Left forelimb (tissue), 1 donor: ENCODE measurements at regions not wholly inside any gene's neighbourhood (a gene's known extent, or its start where the extent isn't known, plus 50 kb on each side); places are given as distances from the start of the nearest gene placed in this dataset.
"Not testable (repeated sequence)": the region's sequence is repeated elsewhere in the genome, so short reads cannot be mapped to it uniquely, and the experiment has no call there.

ENCODE experiments used
- DNase-seq: peaks from one replicate; pipeline ENCODE4 v3.0.0-alpha.2; 2018; ENCODE audit warnings: low spot score

DNA sequence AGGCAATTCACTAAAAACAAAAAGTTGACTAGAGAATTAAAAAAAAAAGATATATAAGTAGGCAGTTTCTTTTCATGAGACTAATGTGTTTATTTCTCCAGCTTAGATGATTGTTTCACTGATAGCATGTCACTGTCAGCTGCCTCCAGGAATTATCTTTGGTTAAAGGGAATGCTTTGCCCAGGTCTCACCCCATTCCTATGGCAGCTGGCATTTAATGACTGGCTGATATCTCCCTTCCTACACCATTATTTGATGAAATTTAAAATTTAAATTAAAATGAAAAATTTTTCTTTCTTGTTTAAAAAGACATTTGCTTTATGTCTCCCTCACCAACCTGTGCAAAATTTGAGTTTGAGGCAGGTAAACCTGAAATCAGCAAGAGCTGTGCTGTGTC lies 214.5 kb upstream of the PRSS1 start:
- DNase-seq: no peak

DNA sequence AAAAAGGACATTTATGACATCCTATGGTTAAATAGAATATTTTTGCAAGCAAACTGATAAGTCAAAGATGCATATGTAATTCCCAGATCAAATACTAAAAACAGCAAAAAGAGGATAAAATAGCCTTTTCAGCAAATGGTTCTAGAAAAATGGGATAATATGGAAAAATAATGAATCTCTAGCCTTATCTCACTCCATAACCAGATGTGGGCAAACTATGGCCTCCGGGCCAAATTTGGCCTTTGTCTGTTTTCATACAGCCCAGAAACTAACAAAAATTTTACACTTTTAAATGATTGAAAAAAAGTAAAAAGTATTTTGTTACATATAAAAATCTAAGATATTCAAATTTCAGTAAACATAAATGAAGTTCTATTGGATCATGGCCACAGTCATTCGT lies 215.4 kb upstream of the PRSS1 start:
- no peak for DNase-seq

DNA sequence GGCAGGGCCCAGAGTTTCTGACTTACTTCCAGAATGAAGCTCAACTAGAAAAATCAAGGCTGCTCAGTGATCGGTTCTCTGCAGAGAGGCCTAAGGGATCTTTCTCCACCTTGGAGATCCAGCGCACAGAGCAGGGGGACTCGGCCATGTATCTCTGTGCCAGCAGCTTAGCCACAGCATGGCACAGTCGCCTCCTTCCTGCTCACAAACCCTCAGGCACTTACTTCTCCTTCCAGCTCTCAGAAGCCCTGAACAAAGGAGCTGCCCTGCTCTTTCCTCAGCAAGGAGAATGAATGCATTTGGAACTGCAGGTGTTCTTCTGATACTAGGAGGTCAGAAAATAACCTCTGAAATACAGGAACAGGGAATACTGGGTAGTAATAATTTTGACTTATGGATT lies 219.7 kb upstream of the PRSS1 start:
- no peak for DNase-seq

DNA sequence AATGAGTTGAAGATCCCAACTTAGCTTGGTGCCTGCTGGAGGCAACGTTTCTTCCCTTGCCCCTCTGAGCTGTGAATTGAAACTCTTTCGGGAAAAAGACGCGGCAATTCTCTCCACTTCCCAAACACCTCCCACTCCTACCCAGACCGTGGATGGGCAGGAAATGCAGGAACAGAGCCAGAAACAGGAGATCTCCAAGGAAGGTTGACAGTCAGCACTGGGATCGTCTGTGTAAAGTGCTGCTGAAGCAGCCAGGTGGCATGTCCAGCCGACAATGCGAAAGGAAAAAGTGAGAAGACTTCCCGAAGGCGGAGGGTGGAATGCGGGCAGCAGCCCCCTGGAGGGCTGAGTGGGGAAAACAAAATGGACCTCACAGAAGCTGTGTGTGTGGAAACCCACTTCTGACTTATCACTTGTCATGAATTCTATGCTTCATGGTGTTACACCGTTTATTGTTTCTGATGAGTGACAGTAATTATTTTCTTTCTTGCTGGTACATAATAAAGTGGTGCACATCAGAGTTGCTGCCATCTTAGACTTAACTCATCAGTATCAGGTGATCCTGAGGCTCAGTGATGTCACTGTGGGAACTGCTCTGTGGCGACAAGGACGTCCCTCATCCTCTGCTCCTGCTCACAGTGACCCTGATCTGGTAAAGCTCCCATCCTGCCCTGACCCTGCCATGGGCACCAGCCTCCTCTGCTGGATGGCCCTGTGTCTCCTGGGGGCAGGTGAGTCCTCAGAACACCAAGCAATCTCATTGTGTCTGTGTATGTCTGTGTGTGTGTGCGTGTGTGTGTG lies 220.5 kb upstream of the PRSS1 start:
- DNase-seq: no peak

DNA sequence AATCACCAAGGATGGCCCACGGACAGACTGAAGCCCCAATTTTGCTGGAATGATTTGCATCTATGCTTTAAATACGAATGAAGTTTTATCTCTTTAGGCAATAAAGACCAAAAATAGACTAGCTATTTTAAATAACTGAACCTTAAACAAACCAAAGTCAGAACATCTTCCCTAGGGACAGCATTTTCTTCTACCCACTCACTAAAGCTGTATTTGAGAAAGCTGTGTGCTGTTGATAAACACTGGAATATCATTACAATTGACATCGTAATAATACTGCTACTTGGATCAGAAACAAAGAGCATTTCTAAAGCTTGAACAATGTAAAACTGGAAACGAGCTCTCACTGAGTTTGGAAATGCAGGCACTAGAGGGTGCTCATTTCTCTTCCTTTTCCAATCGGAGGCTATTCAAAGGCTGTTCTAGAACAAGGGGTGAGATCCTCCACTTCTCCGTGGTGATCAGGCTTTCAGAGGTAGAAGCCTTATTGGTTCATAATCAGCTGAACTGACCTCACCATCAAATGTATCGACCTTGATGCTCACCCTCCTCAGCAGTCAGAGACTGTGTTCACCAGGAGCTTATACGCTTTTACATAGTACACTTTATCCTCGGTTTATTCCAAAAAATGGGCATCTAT lies 225.3 kb upstream of the PRSS1 start:
- DNase-seq: no peak

DNA sequence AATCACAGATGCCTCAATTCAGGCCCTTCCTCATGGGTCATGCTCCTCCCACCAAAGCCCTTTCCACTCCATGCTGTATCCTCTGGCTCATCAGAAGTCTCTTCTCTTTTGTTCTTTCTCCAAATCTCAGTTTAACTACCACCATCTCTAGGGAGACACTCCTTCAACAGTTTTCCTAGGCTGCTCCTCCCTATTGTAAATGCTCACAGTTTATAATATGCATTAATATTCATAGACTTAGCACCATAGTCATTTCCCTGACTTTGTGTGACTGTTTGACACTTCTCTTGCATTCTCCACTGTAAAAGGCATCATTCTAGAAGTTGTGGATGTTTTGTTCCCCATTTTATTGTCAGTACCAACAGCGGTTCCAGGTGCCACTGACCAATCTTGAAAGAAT lies 226.5 kb upstream of the PRSS1 start:
- DNase-seq: no peak

DNA sequence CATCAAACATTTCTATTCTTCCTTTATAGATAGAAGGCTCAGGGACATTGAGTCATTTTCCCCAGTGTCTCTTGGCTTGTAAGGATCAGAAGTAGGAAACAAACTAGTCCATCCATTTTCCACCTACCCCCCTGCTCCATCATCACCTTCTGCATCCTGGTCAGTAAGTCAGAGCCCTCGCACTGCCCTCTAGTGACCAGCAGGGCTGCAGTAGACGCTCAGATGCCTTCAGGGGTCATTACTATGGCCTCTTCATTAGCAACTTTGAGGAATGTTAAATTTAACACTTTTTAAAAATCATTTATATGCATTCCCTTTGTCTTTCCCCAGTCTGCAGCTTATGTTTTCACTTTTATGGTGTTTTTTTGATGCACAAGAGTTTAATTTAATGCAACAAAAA lies 228.4 kb upstream of the PRSS1 start:
- DNase-seq: not testable (repeated sequence)

DNA sequence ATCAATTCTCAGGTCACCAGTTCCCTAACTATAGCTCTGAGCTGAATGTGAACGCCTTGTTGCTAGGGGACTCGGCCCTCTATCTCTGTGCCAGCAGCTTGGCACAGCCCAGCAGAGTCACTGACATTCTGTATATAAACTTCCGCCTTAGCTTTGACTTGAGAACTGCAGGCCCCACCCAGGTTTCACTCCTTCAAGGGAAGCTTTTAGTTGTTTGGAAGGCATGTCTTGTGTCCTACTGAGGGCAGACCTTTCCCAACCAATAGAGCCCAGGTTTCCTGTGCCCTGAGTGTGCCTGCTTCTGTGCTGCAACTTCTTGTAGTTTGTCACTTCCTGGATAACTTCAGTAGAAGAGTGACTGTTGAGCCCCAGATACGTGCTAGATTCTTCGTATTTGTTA lies 228.8 kb upstream of the PRSS1 start:
- not testable (repeated sequence) for DNase-seq

DNA sequence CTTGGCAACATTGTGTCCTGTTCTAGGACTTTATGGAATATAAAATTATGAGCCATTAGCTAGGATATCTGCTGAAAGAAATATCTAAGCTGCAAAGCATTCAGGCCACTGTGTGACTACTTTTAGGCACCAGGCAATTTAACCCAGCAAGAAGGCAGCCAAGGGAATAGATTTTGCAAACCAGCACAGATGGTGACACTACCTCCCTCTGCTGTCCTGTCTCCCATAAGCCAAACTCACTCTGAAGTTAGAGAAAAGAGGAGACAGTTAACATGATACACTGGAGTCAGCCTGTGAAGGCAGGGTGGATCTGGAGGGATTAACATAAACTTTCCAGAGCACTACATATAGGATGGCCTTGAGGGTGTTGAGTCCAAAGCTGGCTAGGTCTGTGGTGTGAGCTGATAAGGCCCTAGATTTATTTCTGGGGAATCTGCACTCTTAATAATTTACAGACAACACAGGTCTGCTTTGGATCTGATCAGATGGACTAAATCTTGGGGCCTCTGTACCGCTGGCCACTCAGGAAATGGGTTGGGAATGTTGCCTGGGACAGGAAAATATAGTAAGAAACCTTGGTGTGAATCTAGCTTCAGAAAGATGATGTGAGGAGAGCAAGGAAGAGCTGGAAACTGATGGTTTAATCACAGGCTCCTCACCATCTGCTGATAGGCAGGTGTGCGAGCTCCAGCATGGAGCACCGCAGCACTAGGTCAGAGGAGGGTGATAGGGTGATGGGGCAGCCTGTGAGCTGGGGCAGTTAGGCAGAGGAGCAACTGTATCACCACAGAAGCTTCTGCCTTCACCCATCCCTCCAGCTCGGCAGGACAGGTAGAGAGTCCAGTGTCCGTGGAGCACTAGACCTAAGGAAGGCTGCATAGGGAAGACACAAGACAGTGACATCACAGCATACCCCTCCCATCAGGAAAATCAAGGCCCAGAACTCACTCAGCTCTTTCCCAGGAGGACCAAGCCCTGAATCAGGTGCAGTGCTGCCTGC lies 229.9 kb upstream of the PRSS1 start:
- DNase-seq: no peak

DNA sequence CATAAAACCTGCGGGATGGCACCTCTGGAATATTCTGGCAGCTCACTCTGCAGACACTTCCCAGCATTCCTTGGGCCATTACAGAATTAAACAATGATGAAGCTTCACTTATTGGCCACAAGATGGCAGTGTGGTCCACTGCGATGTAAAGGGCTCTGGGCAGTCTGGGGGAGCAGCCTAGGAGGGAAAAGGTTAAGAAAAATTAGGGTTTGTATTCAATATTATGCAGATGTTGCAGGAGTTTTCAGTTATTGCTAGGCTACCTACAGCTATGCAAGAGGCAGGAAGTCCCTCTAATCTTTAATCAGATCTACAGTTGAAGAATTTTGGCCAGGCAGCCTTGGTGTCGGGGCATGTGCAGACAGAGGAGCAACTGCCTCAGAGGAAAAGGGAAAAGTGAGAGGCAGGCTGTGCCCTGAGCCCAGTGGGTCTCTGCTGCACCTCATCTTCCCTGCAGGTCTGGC lies 233.2 kb upstream of the PRSS1 start:
- no peak for DNase-seq

DNA sequence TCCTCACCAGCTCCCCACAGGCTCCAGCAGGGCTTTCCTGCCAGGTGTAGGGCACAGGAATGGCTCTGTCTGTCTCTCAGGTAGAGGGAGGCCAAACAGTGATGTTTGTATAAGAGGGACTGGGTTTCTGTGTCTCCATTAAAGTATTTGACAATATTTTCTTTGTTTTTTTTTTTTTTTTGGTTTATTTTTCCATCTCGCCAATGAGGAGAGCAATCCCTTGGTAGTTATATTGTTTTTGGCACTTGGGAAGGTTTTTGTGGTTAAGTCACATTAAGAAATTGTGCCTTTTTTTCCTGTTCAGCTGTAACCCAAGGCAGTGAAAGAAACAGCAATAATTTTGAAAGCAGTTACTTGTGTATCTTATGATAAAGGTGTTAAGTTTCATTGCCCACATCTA lies 234.6 kb upstream of the PRSS1 start:
- not testable (repeated sequence) for DNase-seq

DNA sequence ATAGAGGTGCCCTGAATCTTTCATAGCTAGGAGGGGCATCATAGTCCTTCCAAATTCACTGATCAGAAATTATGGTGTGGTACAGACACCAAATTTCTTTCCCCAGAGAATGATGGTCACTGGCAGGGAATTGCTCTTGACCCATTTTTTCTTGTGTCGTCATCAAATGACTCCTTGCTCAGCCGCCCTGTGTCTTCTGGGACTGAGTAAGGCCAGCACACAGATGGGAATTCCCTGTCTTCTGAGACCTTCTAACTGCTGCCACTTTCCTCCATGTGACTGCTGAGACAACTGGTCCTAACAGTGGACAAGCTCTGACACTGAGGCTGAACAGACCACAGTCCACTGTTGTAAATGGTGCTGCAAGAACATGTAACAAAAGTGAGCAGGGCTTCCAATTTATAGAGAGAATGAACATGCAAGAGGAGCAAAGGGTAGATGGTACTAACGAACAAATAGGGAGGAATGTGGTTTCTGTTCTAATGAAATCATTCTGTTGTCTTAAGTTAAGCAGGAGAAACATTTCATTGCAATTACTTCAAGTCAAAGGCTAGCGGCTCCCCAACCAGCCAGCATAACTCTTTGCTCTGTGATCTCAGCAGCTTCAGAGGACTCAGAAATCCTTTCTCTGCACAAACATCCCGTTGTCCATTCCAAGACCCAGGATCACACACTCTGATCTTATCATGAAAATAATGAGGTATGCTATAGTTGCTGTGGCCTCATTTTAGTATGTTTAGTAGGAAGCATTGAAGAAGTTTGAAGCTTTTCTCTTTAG lies 235.9 kb upstream of the PRSS1 start:
- DNase-seq: no peak

DNA sequence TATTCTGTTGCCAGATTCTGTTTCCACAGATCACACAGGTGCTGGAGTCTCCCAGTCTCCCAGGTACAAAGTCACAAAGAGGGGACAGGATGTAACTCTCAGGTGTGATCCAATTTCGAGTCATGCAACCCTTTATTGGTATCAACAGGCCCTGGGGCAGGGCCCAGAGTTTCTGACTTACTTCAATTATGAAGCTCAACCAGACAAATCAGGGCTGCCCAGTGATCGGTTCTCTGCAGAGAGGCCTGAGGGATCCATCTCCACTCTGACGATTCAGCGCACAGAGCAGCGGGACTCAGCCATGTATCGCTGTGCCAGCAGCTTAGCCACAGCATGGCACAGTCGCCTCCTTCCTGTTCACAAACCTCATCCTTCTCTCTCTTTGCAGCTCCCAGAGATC lies 237.5 kb upstream of the PRSS1 start:
- DNase-seq: no peak

DNA sequence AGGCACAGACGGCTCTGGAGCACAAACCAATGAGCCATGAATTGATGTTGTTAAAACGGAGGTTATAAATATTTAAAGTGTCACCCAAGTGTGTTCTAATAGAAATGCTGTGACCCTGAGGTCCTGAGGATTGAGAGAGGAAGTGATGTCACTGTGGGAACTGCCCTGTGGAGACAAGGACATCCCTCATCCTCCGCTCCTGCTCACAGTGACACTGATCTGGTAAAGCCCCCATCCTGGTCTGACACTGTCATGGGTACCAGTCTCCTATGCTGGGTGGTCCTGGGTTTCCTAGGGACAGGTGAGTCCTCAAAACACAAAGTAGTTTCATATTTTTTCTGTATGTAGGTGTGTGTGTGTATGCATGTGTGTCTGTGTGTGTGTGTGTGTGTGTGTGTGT lies 237.9 kb upstream of the PRSS1 start:
- DNase-seq: no peak

DNA sequence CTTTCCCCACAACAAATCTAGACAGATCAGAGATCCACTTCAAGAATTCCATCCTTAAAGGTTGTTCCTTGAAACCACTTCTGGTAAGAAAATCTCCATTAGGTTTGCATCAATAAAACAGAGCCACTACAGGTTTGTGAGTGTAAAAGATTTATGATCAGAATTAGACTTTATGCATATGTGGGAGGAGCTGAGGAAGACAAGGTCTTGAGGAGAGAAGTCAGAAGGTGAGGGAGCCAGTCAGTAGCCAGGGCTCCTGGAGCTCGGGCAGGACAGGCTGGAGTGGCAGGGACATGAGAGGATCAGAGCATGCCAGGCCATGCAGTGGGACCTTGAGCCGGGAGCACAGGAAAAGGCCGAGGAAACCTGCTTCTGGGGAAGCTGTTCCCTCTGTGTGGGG lies 240.0 kb upstream of the PRSS1 start:
- not testable (repeated sequence) for DNase-seq

DNA sequence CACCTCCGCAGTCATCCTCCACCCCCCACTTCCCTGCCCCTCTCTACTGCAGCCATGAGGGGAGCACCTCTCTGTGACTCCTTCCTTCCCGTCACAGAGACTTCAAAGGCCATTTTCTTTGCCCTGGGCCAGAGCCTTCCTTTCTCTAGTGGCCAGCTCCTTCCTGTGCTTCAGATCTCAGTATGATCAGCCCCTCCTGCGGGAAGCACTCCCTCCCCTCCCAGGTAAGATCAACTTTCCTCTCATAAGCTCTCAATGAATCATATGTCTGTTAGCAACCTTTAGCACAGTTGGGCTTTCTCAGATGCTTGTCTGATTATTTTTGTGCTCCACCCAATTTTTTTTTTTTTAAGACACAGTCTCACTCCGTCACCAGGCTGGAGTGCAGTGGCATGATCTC lies 241.0 kb upstream of the PRSS1 start:
- no peak for DNase-seq

DNA sequence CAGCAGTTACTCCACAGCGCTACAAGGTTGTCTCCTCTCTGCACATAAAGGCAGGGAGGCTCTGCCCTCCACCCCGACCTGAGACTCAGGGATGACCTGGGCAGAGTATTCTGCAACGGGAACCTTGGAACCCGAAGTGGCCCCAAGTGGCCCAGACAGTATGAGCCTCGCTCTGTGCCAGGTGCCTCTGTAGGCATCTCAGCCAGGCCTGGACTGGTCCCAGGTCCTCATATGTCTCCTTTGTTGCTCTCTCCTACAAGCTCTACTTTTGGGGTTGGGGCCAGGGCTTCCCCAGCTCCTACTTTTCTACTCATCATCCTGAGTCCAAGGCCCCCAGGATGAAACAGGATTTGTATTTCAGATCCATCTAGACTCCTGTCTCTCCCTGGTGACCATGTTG lies 241.5 kb upstream of the PRSS1 start:
- no peak for DNase-seq

DNA sequence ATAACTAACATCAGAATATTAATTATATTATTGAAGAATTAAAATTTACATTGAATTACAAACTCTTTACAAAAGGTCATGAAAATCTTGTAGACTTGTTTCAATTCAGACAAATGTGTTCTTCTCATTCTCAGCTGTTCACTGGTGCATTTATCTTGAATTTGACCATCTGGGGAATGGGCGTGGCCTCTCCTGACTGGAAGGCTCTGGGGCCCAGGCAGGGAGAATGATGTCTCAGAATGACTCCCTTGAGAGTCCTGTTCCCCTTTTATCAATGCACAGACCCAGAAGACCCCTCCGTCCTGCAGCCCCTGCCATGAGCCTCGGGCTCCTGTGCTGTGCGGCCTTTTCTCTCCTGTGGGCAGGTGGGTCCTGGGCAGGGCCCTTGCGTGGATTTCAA lies 242.2 kb upstream of the PRSS1 start:
- not testable (repeated sequence) for DNase-seq

DNA sequence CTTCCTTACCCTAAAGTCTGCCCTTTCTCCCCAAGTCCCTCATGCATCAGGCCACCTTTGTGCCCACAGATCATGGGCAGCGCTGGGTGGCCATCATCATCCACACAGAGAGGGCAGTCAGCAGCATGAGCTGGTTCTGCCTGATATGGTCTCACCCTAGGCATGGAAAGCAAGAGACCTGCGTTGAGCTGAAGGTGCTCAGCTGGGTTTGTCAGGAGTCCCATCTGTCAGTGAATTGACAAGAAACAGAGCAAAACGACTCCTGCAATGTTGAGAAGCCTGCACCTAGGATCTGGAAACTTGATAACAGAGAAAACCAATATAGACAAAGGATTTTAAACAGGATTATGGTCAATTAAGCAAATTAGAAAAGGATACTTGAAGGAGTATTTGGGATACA lies 242.7 kb upstream of the PRSS1 start:
- DNase-seq: no peak

DNA sequence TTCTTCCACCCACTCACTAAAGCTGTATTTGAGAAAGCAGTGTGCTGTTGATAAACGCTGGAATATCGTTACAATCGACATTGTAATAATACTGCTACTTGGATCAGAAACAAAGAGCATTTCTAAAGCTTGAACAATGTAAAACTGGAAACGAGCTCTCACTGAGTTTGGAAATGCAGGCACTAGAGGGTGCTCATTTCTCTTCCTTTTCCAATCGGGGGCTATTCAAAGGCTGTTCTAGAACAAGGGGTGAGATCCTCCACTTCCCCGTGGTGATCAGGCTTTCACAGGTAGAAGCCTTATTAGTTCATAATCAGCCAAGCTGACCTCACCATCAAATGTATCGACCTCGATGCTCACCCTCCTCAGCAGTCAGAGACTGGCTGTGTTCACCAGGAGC lies 245.3 kb upstream of the PRSS1 start:
- DNase-seq: not testable (repeated sequence)

DNA sequence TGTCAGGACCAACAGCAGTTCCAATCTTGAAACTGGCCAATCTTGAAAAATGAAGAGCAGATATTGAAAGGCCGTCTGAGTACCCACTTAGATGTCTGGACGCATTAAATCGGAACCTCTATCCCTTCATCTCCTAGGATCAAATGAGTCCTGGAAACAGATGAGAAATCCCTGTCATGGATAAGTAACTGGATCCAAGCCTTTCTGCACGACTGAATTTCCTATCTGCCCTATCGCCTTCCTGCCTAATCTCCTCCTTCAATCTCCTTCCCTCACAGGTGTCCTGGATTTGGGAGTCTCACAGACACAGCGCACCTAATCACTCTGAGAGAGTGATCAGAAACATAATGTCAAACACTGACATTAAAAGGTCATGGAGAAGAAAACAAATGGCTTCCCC lies 245.2 kb upstream of the PRSS58 start:
- no peak for DNase-seq

DNA sequence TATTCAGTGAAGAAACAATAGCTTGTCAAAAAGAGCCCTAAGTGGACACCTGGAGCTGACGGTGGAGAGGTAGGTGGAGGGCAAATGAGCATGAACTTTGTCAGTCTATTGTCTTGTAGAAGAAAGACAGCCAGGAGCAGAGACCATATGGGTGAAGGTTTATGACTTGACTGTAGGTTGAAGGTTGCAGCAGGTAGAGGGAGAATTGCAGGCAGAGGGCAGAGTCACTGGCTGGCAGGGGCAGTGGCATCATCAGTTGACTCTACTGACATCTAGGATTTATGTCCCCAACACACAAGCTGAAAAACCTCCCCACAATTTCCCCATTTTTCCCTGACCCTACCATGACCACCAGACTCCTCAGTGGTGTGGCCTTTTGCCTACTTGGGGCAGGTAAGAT lies 243.6 kb upstream of the PRSS58 start:
- no peak for DNase-seq
